Smooth muscle cell (in vitro differentiated cells): ENCODE measurements at regions not wholly inside any gene's neighbourhood (a gene's known extent, or its start where the extent isn't known, plus 50 kb on each side); places are given as distances from the start of the nearest gene placed in this dataset.
A peak's percentile ranks its signal among the peaks of the same experiment; 100 is the strongest.
"Not testable (repeated sequence)": the region's sequence is repeated elsewhere in the genome, so short reads cannot be mapped to it uniquely, and the experiment has no call there.

Experiments
- DNase-seq: peaks from one replicate; lab custom pipeline; 2025; ENCODE audit not compliant: unreplicated experiment; lab: John Stamatoyannopoulos, UW
- H2AFZ ChIP-seq: fragments of 200-600 bp; sonication (generic); 2 replicates; pipeline ENCODE4 v1.6.0; 2016; ENCODE audit warnings: antibody characterized with exemption, low read depth, mild to moderate bottlenecking
- H3F3A ChIP-seq: fragments of 200-600 bp; sonication (generic); 2 replicates; pipeline ENCODE4 v1.6.0; 2017; ENCODE audit warnings: antibody characterized with exemption, low read depth
- H3K27ac ChIP-seq: fragments of 200-600 bp; sonication (generic); 2 replicates; pipeline ENCODE4 v1.5.1; 2016; ENCODE audit warnings: low read depth, mild to moderate bottlenecking
- H3K27me3 ChIP-seq: fragments of 200-600 bp; sonication (generic); 2 replicates; pipeline ENCODE4 v1.6.1; 2016; ENCODE audit warnings: low read depth, mild to moderate bottlenecking
- H3K36me3 ChIP-seq: fragments of 200-600 bp; sonication (generic); 2 replicates; pipeline ENCODE4 v1.5.1; 2016; ENCODE audit warnings: low read depth
- H3K4me1 ChIP-seq: fragments of 200-600 bp; sonication (generic); 2 replicates; pipeline ENCODE4 v1.5.1; 2016; ENCODE audit warnings: low read depth
- H3K4me2 ChIP-seq: fragments of 200-600 bp; sonication (generic); 2 replicates; pipeline ENCODE4 v1.6.0; 2016; ENCODE audit warnings: mild to moderate bottlenecking
- H3K4me3 ChIP-seq: fragments of 200-600 bp; sonication (generic); 2 replicates; pipeline ENCODE4 v1.5.1; 2016; ENCODE audit warnings: mild to moderate bottlenecking
- H3K79me2 ChIP-seq: fragments of 200-600 bp; sonication (generic); 2 replicates; pipeline ENCODE4 v1.6.0; 2016; ENCODE audit warnings: low read depth, mild to moderate bottlenecking
- H3K9ac ChIP-seq: fragments of 200-600 bp; sonication (generic); 2 replicates; pipeline ENCODE4 v1.6.0; 2016; ENCODE audit warnings: low read depth
- H3K9me3 ChIP-seq: fragments of 200-600 bp; sonication (generic); replicated peaks from 2 replicates; pipeline ENCODE4 v1.5.1; 2016; ENCODE audit warnings: low read depth
- H4K20me1 ChIP-seq: fragments of 200-600 bp; sonication (generic); 2 replicates; pipeline ENCODE4 v1.6.0; 2016; ENCODE audit warnings: low read depth
- CTCF ChIP-seq: fragments of 200-600 bp; sonication (generic); IDR thresholded peaks from 2 replicates; pipeline ENCODE4 v1.5.1; 2017; ENCODE audit warnings: borderline replicate concordance, mild to moderate bottlenecking, antibody characterized with exemption; ENCODE audit not compliant: insufficient read depth, poor library complexity, severe bottlenecking
- WGBS: methylation state at CpG from one replicate; pipeline ENCODE4 v1.1.7; 2016; ENCODE audit warnings: low lambda C conversion rate; 5-methylcytosine and 5-hydroxymethylcytosine counted together

- no peaks in the 10 kb centered on the region for H3F3A ChIP-seq
- H3K9ac ChIP-seq, result no peak overlapping the region
- no peaks in the 10 kb centered on the region for H3K79me2 ChIP-seq
- no peaks in the 10 kb centered on the region for H3K36me3 ChIP-seq
- no peaks in the 10 kb centered on the region for H3K27me3 ChIP-seq
- no peaks in the 10 kb centered on the region for H4K20me1 ChIP-seq
- TF ChIP-seq CTCF, result no peak
- H3K4me1 ChIP-seq, result no peaks in the 10 kb centered on the region
- peak overlapping the region; percentile 97 for H3K27ac ChIP-seq
- no peaks in the 10 kb centered on the region for H3K9me3 ChIP-seq
- H3K4me2 ChIP-seq, result no peak overlapping the region
- no peak for DNase-seq
- H2AFZ ChIP-seq, result peak overlapping the region; percentile 43
- H3K4me3 ChIP-seq, result no peak overlapping the region
- 71% methylated on average over 5 of the region's 5 CpGs for WGBS
Measured at GRCh38 chr2:203621981-203622515, 84.4 kb upstream of the CD28 start.

GRCh38 chr2:203623096-203623495 lies 83.3 kb upstream of the CD28 start:
- Histone ChIP-seq H3K27me3 (no peaks in the 10 kb centered on the region), H3K27ac (peak overlapping the region; percentile 97), H3K36me3 (no peaks in the 10 kb centered on the region), H3K79me2 (no peaks in the 10 kb centered on the region), H3K4me2 (peak overlapping the region; percentile 52), H3K9me3 (no peaks in the 10 kb centered on the region), H2AFZ (peak overlapping the region; percentile 58), H3K4me3 (no peak overlapping the region), H3K4me1 (no peaks in the 10 kb centered on the region), H3K9ac (peak overlapping the region; percentile 81), H3F3A (peaks cover 6% of the 10 kb centered on the region), H4K20me1 (no peaks in the 10 kb centered on the region)
- TF ChIP-seq CTCF, result no peak
- 19% methylated on average over 3 of the region's 3 CpGs for WGBS
- DNase-seq, result peak; percentile 1

GRCh38 chr2:203623661-203624060 lies 82.8 kb upstream of the CD28 start:
- Histone ChIP-seq H3K27me3 (no peaks in the 10 kb centered on the region), H3K79me2 (no peaks in the 10 kb centered on the region), H3K27ac (peak overlapping the region; percentile 97), H2AFZ (peak overlapping the region; percentile 1), H4K20me1 (no peaks in the 10 kb centered on the region), H3F3A (peaks cover 8% of the 10 kb centered on the region), H3K36me3 (no peaks in the 10 kb centered on the region), H3K4me1 (no peaks in the 10 kb centered on the region), H3K9ac (peak overlapping the region; percentile 19), H3K4me2 (peak overlapping the region; percentile 20), H3K4me3 (no peak overlapping the region), H3K9me3 (no peaks in the 10 kb centered on the region)
- no peak for TF ChIP-seq CTCF
- DNase-seq, result no peak
- 29% methylated on average over 6 of the region's 6 CpGs for WGBS

- Histone ChIP-seq H3K4me1 (no peaks in the 10 kb centered on the region), H3K79me2 (no peaks in the 10 kb centered on the region), H3K36me3 (no peaks in the 10 kb centered on the region)
Measured at GRCh38 chr2:203625701-203626100, 80.7 kb upstream of the CD28 start.

GRCh38 chr2:203626247-203626646 lies 80.2 kb upstream of the CD28 start:
- H4K20me1 ChIP-seq, DNase-seq, H3K79me2 ChIP-seq, H2AFZ ChIP-seq, H3K4me3 ChIP-seq, H3K4me1 ChIP-seq, H3K9me3 ChIP-seq, H3K9ac ChIP-seq, H3K36me3 ChIP-seq, H3F3A ChIP-seq, H3K27me3 ChIP-seq: not testable (repeated sequence)
- peak overlapping the region; percentile 54 for H3K4me2 ChIP-seq
- peak overlapping the region; percentile 37 for H3K27ac ChIP-seq
- WGBS, result 91% methylated on average over 4 of the region's 4 CpGs

More at GRCh38 chr2:203625701-203626100, 80.7 kb upstream of the CD28 start:
- Histone ChIP-seq H3K9ac (no peak overlapping the region), H3K4me3 (no peak overlapping the region), H3K27me3 (no peaks in the 10 kb centered on the region), H3K9me3 (no peaks in the 10 kb centered on the region), H3K4me2 (no peak overlapping the region), H3F3A (peaks cover 9% of the 10 kb centered on the region), H2AFZ (no peak overlapping the region), H4K20me1 (no peaks in the 10 kb centered on the region), H3K27ac (no peak overlapping the region)
- WGBS, result 95% methylated on average over 1 of the region's 1 CpG
- TF ChIP-seq CTCF, result no peak
- DNase-seq, result no peak
